GM12864 (cell line): ENCODE measurements at regions not wholly inside any gene's neighbourhood (a gene's known extent, or its start where the extent isn't known, plus 50 kb on each side); places are given as distances from the start of the nearest gene placed in this dataset.
"Not testable (repeated sequence)": the region's sequence is repeated elsewhere in the genome, so short reads cannot be mapped to it uniquely, and the experiment has no call there.

Source experiments
- DNase-seq: peaks from one replicate; pipeline ENCODE4 v3.0.0-alpha.2; 2011; ENCODE audit warnings: low read depth
- H3K4me3 ChIP-seq: 2 replicates; pipeline ENCODE4 v1.5.1; 2011; ENCODE audit warnings: mild to moderate bottlenecking, low read depth, low read length, control low read depth
- CTCF ChIP-seq: IDR thresholded peaks from 2 replicates; pipeline ENCODE4 v1.5.1; 2011; ENCODE audit warnings: low read depth, mild to moderate bottlenecking, moderate library complexity, low read length, control low read depth, inconsistent platforms; ENCODE audit errors: missing control alignments

DNA sequence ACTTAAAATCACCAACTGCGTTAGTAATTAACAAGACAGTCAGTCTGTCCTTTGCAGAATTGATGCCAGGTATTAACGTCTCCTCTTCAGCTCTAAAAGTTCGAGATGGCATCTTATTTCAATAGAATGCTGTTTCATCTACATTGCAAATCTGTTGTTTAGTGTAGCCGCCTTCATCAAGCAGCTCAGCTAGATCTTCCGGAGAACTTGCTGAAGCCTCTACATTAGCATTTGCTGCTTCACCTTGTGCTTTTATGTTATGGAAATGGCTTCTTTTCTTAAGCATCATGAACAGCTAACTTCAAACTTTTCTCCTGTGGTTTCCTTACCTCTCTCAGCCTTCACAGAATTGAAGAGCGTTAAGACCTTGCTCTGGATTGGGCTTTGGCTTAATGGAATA, 95.5 kb upstream of the FAM20C start:
- DNase-seq: no peak
- TF ChIP-seq CTCF: no peak

DNA sequence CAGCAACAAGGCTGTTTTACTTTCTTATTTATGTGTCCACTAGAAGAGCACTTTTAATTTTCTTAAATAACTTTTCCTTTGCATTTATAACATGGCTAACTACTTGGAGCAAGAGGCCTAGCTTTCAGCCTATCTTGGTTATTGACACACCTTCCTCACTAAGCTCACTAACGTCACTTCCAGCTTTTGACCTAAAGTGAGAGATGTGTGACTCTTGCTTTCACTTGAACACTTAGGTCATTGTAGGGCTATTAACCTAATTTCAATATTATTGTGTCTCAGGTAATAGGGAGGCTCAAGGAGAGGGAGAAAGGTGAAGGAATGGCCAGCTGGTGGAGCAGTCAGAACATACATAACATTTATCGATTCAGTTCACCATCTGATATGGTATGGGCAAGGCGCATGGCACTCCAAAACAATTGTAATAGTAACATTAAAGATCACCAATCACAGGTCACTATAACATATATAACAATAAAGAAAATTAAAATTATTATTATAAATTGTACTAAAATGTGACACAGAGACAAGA, 95.0 kb upstream of the FAM20C start:
- DNase-seq: no peak
- H3K4me3 ChIP-seq: no peak overlapping the region
- TF ChIP-seq CTCF: no peak

More for the DNA sequence above, 95.5 kb upstream of the FAM20C start:
- H3K4me3 ChIP-seq: no peak overlapping the region

- no peak for DNase-seq
- no peak for TF ChIP-seq CTCF
- H3K4me3 ChIP-seq: no peak overlapping the region
Observed at GRCh38 chr7:101146-102046, 91.0 kb upstream of the FAM20C start.

GRCh38 chr7:102047-102711, 90.2 kb upstream of the FAM20C start:
- DNase-seq: no peak
- TF ChIP-seq CTCF: no peak
- no peak overlapping the region for H3K4me3 ChIP-seq

GRCh38 chr7:102721-103120, 89.7 kb upstream of the FAM20C start:
- no peak for DNase-seq
- no peak for TF ChIP-seq CTCF
- no peak overlapping the region for H3K4me3 ChIP-seq

DNA sequence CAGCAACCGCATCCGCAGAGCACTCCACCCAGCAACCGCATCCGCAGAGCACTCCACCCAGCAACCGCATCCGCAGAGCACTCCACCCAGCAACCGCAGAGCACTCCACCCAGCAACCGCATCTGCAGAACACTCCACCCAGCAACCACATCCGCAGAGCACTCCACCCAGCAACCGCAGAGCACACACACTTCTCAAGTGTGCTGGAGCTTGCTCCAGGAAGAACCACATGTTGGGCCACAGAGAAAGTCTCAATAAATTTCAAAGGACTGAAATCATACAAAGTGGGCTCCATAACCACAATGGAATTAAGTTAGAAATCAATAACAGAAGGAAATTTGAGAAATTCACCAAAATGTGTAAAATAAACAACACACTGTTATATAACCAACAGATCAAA, 88.4 kb upstream of the FAM20C start:
- DNase-seq: not testable (repeated sequence)

GRCh38 chr7:105002-105401, 87.4 kb upstream of the FAM20C start:
- H3K4me3 ChIP-seq: no peak overlapping the region
- no peak for TF ChIP-seq CTCF
- DNase-seq: no peak

More for the DNA sequence above, 88.4 kb upstream of the FAM20C start:
- H3K4me3 ChIP-seq: not testable (repeated sequence)
